ENCODE measurements at regions not wholly inside any gene's neighbourhood (a gene's known extent, or its start where the extent isn't known, plus 50 kb on each side); places are given as distances from the start of the nearest gene placed in this dataset.

GRCh38 chr4:84362896-84363655 lies 136.0 kb downstream of the NKX6-1 start:
- intact Hi-C loops (cut with micrococcal nuclease), result no loop called here
- Histone ChIP-seq H2BK120ac (ENCODE audit: low read depth, low read length) (no peak overlapping the region), H4K5ac (ENCODE audit: low read depth, low read length) (no peak overlapping the region), H3K4me2 (ENCODE audit: low read depth, low read length) (no peak overlapping the region), H3K9me3 (ENCODE audit: control insufficient read depth, insufficient read depth, low read length) (0 out of 2 replicates have a peak, but pooled peaks cover 2% of the 10 kb centered on the region), H3K4me1 (ENCODE audit: control insufficient read depth, insufficient read depth, low read length) (no peaks in the 10 kb centered on the region), H3K56ac (ENCODE audit: extremely low read depth, insufficient read depth, low read length) (no peak overlapping the region), H2AK5ac (ENCODE audit: low read depth, low read length) (no peak overlapping the region), H3K27me3 (ENCODE audit: control insufficient read depth, insufficient read depth, low read length) (no peaks in the 10 kb centered on the region), H4K91ac (ENCODE audit: insufficient read depth, low read depth, low read length) (no peak overlapping the region), H2BK15ac (ENCODE audit: low read depth, low read length) (no peak overlapping the region), H3K36me3 (ENCODE audit: control insufficient read depth, insufficient read depth, low read length) (no peaks in the 10 kb centered on the region), H3K79me1 (ENCODE audit: low read depth in 1 of 2, low read length in 2 of 2) (no peaks in the 10 kb centered on the region), H2BK5ac (ENCODE audit: low read depth, low read length, poor library complexity, severe bottlenecking) (peak overlapping the region; percentile 72), H2AK9ac (replicated peaks; ENCODE audit: low read depth, low read length, poor library complexity) (peak overlapping the region; percentile 78), H2BK20ac (ENCODE audit: low read depth, low read length) (no peak overlapping the region), H3K9me1 (ENCODE audit: insufficient read depth, low read length) (no peaks in the 10 kb centered on the region), H3K27ac (ENCODE audit: insufficient read depth, low read length) (no peak overlapping the region), H4K8ac (ENCODE audit: low read depth in 2 of 2, low read length in 2 of 2) (no peak overlapping the region), H3K14ac (replicated peaks; ENCODE audit: low read depth, low read length) (no peak overlapping the region), H2AFZ (replicated peaks; ENCODE audit: low read length, poor library complexity) (no peak overlapping the region), H3K4me3 (ENCODE audit: insufficient read depth, low read depth, low read length) (no peak overlapping the region), H3K18ac (ENCODE audit: low read depth, low read length) (no peak overlapping the region), H4K20me1 (ENCODE audit: insufficient read depth, low read length) (no peaks in the 10 kb centered on the region), H3K23ac (ENCODE audit: low read depth, low read length) (no peak overlapping the region), H3K9ac (ENCODE audit: low read depth, low read length) (no peak overlapping the region), H3K4ac (ENCODE audit: low read depth, low read length) (no peak overlapping the region)
- in situ Hi-C loops (cut with MboI; ENCODE audit: low sequenced_read_pairs), result no loop called here
- ChIA-PET CTCF (no interaction called here), POLR2A (ENCODE audit: unreplicated experiment) (no interaction called here)
- dilution Hi-C loops (cut with HindIII; ENCODE audit: low sequenced_read_pairs, unreplicated experiment), result no loop called here
- WGBS, 2 experiments (ENCODE audit: extremely low coverage in 2 of 2, insufficient read length in 1 of 2), result 70 to 100% methylated on average over 1 to 2 of the region's 10 CpGs
- no TSS peak for BruUV-seq (replicated peaks)
- DNase-seq, result no peak
- no peak for ATAC-seq (ENCODE audit: low read depth)
- TF ChIP-seq BHLHE40 (IDR thresholded peaks at IDR 0.05; ENCODE audit: low read depth, low read length), result no peak

All from IMR-90 (cell line).